Adrenal gland (tissue), 9 donors: ENCODE measurements at regions not wholly inside any gene's neighbourhood (a gene's known extent, or its start where the extent isn't known, plus 50 kb on each side); places are given as distances from the start of the nearest gene placed in this dataset.

Experiments used
- DNase-seq, 7 donors: peaks; one replicate each; pipeline ENCODE4 v3.0.0-alpha.2; 2019 to 2020
- H3K27ac ChIP-seq, 5 donors: fragments of 200-600 bp; sonication (generic) in 4 of 5; 1 replicate in 3 of 5; 2 replicates in 2 of 5; pipeline versions ENCODE4 v1.5.1 to v1.8.0; 2016 to 2020; ENCODE audit warnings: mild to moderate bottlenecking in 1 of 5
- H3K27me3 ChIP-seq: fragments of 200-600 bp; 2 replicates; pipeline ENCODE4 v1.8.0; 2021
- H3K36me3 ChIP-seq, 2 donors: fragments of 200-600 bp; replicated peaks in 1 of 2; 1 replicate in 1 of 2; 2 replicates in 1 of 2; pipeline versions ENCODE4 v1.5.1 to v1.8.0; 2018 to 2022
- H3K4me1 ChIP-seq, 2 donors: fragments of 200-600 bp; replicated peaks in 1 of 2; 1 replicate in 1 of 2; 2 replicates in 1 of 2; pipeline versions ENCODE4 v1.5.1 to v1.8.0; 2018 to 2021
- H3K4me3 ChIP-seq, 4 donors: fragments of 200-600 bp; sonication (generic) in 3 of 4; one replicate each; pipeline ENCODE4 v1.5.1; 2016 to 2018
- H3K9me3 ChIP-seq, 3 donors: fragments of 200-600 bp; sonication (generic) in 1 of 3; replicated peaks in 1 of 3; 1 replicate in 2 of 3; 2 replicates in 1 of 3; pipeline versions ENCODE4 v1.5.1 to v1.8.0; 2016 to 2021
- POLR2A ChIP-seq, 2 donors: fragments of 450-650 bp; IDR thresholded peaks; one replicate each; pipeline ENCODE4 v1.6.1; 2017; ENCODE audit warnings: antibody characterized with exemption in 2 of 2, mild to moderate bottlenecking in 2 of 2, moderate library complexity in 1 of 2
- WGBS, 4 donors: extraction: QIAGEN DNeasy Blood & Tissue Kit in 2 of 4; methylation state at CpG; one replicate each; pipeline versions ENCODE4 v1.1.5 to v1.1.7; 2013 to 2017; 5-methylcytosine and 5-hydroxymethylcytosine counted together
- intact Hi-C, 2 donors: fragments of 100-400 bp; cut with DNase I; formaldehyde crosslinking; loops; one replicate each; pipeline versions ENCODE4 v1.14.1 to v1.15.0; 2022 to 2023
- TF ChIP-seq, protein P1 (sequence below), 6 experiments: fragments of 450-650 bp in 4 of 6; fragments of 200-600 bp in 2 of 6; sonication (generic) in 1 of 6; IDR thresholded peaks; 1 replicate in 5 of 6; 2 replicates in 1 of 6; pipeline versions ENCODE4 v1.5.1 to v1.8.0; 2016 to 2021; ENCODE audit warnings: antibody characterized with exemption in 6 of 6, mild to moderate bottlenecking in 2 of 6, moderate library complexity in 1 of 6
- donor health status: healthy with polysubstance abuse.
- donor health status: Bipolar disorder and iron deficiency.
- donor health status: DM: yes; HTN: yes; CAD: no.
- donor health status: DM: no; HTN: no; CAD: no.
- donor health status: DM: no; HTN: no; CAD: no.

DNA sequence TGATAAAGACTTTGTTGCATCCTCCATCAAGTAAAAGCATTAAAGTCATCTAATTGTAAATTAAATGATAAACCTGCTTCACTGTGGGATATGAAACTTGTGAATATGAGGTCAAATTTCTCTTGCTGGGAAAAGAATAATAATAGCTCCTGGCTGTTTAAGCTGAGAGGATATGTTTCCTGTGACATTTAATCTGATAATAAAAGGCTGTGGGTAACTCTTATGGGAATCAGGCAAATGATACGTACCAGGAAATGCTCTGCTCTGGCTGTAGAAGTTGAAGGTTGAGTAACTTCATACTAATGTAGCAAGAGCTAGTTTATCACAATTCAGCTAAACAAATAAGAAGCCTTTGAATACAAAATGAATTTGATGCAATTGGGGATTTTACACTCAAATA lies 574.6 kb downstream of the RAPGEF2 start:
- H3K9me3 ChIP-seq, result no peaks in the 10 kb centered on the region
- H3K27me3 ChIP-seq, result no peaks in the 10 kb centered on the region
- 39 to 52% (median 42%) methylated on average over 1 of the region's 1 CpG for WGBS, 4 donors
- no peak overlapping the region for H3K4me3 ChIP-seq
- H3K36me3 ChIP-seq, result no peaks in the 10 kb centered on the region
- intact Hi-C loops, result no loop called here
- TF ChIP-seq, protein P1, sequence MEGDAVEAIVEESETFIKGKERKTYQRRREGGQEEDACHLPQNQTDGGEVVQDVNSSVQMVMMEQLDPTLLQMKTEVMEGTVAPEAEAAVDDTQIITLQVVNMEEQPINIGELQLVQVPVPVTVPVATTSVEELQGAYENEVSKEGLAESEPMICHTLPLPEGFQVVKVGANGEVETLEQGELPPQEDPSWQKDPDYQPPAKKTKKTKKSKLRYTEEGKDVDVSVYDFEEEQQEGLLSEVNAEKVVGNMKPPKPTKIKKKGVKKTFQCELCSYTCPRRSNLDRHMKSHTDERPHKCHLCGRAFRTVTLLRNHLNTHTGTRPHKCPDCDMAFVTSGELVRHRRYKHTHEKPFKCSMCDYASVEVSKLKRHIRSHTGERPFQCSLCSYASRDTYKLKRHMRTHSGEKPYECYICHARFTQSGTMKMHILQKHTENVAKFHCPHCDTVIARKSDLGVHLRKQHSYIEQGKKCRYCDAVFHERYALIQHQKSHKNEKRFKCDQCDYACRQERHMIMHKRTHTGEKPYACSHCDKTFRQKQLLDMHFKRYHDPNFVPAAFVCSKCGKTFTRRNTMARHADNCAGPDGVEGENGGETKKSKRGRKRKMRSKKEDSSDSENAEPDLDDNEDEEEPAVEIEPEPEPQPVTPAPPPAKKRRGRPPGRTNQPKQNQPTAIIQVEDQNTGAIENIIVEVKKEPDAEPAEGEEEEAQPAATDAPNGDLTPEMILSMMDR (IDR thresholded peaks at IDR 0.05), result no peak
- TF ChIP-seq POLR2A (IDR thresholded peaks at IDR 0.05), result no peak
- DNase-seq, result no peak
- no peak overlapping the region for H3K27ac ChIP-seq
- H3K4me1 ChIP-seq, result no peaks in the 10 kb centered on the region

DNA sequence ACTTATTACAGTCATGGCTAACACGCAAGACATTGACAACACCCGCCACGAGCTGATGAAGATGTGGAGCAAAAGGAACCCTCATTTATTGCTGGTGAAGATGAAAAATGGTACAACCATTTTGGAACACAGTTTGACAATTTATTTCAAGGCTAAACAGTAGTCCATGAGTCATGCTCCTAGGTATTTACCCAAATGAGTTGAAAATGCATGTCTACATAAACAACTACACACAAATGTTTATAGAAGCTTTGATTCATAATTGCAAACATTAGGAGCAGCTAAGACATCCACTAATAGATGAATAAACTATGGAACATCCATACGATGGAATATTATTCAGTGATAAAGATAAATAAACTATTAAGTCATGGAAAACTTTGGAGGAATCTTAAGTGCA lies 580.1 kb downstream of the RAPGEF2 start:
- Histone ChIP-seq H3K27me3 (no peaks in the 10 kb centered on the region), H3K27ac (no peak overlapping the region), H3K4me1 (no peaks in the 10 kb centered on the region), H3K4me3 (no peak overlapping the region), H3K9me3 (no peaks in the 10 kb centered on the region), H3K36me3 (no peaks in the 10 kb centered on the region)
- WGBS, 4 donors, result 82 to 91% (median 87%) methylated on average over 4 of the region's 4 CpGs
- intact Hi-C loops, result no loop called here
- TF ChIP-seq, protein P1 (IDR thresholded peaks at IDR 0.05), result no peak
- TF ChIP-seq POLR2A (IDR thresholded peaks at IDR 0.05), result no peak
- DNase-seq, result no peak

DNA sequence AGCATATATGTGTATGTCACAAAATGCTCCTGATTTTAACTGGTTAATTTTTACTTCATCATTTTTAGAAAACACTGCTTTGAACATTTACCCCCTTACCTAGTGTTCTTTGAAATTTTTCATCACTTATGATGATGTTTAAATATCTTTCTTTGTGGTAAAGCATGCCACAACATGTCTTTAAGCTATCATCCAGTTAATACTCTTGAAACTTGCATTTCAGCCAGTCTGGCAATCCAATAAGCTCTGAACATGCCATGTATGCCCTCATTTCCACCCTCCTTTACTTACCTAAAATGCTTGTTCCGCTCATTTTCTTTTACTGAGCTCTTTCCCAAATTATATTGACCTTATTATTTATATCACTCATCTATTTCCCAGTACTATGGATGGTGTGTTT lies 581.2 kb downstream of the RAPGEF2 start:
- intact Hi-C loops, result no loop called here
- Histone ChIP-seq H3K9me3 (no peaks in the 10 kb centered on the region), H3K4me3 (no peak overlapping the region), H3K36me3 (no peaks in the 10 kb centered on the region), H3K4me1 (no peaks in the 10 kb centered on the region), H3K27ac (no peak overlapping the region), H3K27me3 (no peaks in the 10 kb centered on the region)
- TF ChIP-seq, protein P1 (IDR thresholded peaks at IDR 0.05), result no peak
- no peak for TF ChIP-seq POLR2A (IDR thresholded peaks at IDR 0.05)
- WGBS, 4 donors, result 71 to 96% (median 80%) methylated on average over 1 of the region's 1 CpG
- DNase-seq, result no peak

DNA sequence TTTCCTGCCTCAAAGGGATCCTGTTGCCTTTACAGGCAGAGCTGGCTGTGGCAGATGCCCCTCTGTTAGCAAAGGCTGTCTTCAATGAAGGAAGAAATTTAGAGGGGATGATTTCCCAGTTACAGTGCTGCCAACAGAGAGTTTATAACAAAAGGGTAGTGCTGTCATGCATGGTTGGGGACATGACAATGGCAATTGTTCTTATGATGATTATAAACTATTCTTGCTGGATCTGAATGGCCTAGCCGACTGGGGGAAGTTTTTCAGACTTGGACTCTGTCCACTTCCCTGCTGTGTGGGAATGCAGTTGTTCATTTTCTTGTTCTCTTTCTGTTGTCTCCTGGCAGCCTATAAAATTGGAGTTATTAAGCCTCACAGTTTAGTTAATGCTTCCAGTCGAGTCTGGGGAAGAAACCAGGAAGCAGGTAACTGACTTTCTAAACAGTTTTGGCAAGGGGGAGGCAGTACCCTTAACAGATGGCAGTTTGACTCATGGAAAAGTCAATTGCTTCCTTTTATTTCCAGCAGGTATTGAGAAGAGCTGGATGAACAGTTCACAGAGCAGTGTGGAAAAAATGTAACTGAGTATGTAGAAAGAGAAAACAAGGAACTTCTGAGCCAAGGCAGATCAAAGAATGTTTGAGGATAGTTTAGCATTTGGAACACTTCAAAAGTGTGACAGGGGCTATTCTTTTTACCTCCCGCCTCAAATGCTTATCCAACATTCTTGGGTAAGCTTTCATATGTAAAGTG lies 582.6 kb downstream of the RAPGEF2 start:
- WGBS, 4 donors, result 34 to 43% (median 40%) methylated on average over 3 of the region's 3 CpGs
- H3K27ac ChIP-seq, result no peak overlapping the region

More for the DNA sequence above, 582.6 kb downstream of the RAPGEF2 start:
- Histone ChIP-seq H3K4me3 (no peak overlapping the region), H3K36me3 (no peaks in the 10 kb centered on the region), H3K4me1 (no peaks in the 10 kb centered on the region), H3K9me3 (no peaks in the 10 kb centered on the region), H3K27me3 (no peaks in the 10 kb centered on the region)
- TF ChIP-seq POLR2A (IDR thresholded peaks at IDR 0.05), result no peak
- TF ChIP-seq, protein P1 (IDR thresholded peaks at IDR 0.05), result no peak
- intact Hi-C loops, result no loop called here
- no peak for DNase-seq
